ENCODE measurements at regions not wholly inside any gene's neighbourhood (a gene's known extent, or its start where the extent isn't known, plus 50 kb on each side); places are given as distances from the start of the nearest gene placed in this dataset.

DNA sequence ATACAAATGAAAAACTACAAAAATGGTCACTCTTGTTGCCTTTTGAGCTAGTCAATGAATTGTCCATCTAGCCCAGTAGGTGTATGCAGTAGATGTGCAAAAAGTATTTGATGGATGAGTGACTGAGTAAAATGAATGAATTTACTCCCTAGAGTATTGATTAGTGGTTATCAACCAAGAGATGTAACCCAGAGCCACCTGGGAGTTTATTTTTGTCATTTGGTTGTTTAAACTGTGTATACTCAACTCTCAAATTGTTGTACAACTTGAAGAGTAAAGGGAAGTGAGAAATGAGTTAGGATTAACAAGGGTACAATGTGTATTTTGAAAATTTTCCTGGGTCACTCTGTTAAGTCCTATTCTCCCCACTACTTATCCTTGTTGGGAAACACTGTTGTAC lies 124.1 kb upstream of the TMCO5A start:
- no peak overlapping the region for H3K4me3 Mint-ChIP-seq
- H3K4me1 Mint-ChIP-seq (ENCODE audit: low read depth): peaks cover 9% of the 10 kb centered on the region; the same call in 1 of the 2 replicates
- no peak overlapping the region for H3K27ac Mint-ChIP-seq
- no peaks in the 10 kb centered on the region; the same call in 1 of the 2 replicates for H3K27me3 Mint-ChIP-seq (ENCODE audit: insufficient read depth)
- TF ChIP-seq, protein P1, sequence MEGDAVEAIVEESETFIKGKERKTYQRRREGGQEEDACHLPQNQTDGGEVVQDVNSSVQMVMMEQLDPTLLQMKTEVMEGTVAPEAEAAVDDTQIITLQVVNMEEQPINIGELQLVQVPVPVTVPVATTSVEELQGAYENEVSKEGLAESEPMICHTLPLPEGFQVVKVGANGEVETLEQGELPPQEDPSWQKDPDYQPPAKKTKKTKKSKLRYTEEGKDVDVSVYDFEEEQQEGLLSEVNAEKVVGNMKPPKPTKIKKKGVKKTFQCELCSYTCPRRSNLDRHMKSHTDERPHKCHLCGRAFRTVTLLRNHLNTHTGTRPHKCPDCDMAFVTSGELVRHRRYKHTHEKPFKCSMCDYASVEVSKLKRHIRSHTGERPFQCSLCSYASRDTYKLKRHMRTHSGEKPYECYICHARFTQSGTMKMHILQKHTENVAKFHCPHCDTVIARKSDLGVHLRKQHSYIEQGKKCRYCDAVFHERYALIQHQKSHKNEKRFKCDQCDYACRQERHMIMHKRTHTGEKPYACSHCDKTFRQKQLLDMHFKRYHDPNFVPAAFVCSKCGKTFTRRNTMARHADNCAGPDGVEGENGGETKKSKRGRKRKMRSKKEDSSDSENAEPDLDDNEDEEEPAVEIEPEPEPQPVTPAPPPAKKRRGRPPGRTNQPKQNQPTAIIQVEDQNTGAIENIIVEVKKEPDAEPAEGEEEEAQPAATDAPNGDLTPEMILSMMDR (IDR thresholded peaks at IDR 0.05): no peak
- DNase-seq: no peak
- no peaks in the 10 kb centered on the region for H3K36me3 Mint-ChIP-seq (ENCODE audit: low read depth)
- H3K9me3 Mint-ChIP-seq: no peaks in the 10 kb centered on the region

DNA sequence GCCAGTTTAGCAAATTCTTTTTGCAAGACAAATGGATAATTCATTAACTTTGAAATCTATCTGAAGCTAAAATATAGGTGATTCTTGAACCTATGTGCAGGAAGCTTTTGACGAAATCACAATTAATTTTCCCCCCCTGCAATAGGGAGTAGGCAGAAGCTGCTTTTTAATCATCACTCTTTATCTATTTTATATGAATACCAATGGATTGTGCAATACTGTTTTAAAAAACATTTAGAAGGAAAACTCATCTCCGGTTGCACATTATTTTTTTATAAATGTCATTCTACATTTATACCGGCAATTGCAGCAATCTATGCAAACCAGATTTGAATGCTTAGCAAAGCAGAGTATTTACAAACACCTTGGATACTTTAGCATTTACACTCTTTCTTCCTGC lies 121.1 kb upstream of the TMCO5A start:
- Mint-ChIP-seq H3K4me1 (ENCODE audit: low read depth) (peaks cover 9% of the 10 kb centered on the region; the same call in 1 of the 2 replicates), H3K36me3 (ENCODE audit: low read depth) (no peaks in the 10 kb centered on the region), H3K4me3 (no peak overlapping the region), H3K27ac (no peak overlapping the region), H3K9me3 (no peaks in the 10 kb centered on the region), H3K27me3 (ENCODE audit: insufficient read depth) (no peaks in the 10 kb centered on the region; the same call in 1 of the 2 replicates)
- no peak for DNase-seq
- TF ChIP-seq, protein P1 (IDR thresholded peaks at IDR 0.05): no peak

DNA sequence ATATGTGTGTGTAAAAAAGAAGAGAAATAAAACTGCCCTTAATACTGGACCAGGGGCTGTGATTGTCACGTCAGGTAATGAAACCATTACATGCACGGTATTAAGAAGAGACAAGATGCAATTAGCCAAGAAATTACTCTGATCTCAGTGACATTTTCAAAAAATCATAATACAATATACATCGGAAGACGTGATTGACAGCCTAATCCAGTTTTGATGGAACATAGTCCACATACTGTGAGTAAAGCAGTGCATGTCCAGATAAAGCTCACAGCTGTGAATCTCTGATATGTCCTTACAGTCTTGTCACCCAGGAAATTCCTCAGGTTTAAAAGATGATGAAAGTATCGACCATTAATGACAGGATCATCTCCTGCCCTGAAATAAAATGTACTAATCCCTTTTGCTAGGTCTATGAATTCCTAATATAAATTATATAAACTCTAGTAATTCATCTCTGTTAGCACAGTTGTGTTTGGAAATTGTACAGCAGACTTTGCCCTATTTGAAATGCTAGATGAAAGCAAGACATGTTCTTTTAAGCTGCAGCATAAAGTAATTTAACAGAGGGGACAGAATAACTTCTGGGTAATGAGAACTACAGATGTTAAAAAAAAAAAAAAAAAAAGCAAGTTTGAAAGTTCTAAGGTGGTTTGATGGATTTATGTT lies 119.5 kb upstream of the TMCO5A start:
- TF ChIP-seq, protein P1 (IDR thresholded peaks at IDR 0.05): no peak
- Mint-ChIP-seq H3K9me3 (no peaks in the 10 kb centered on the region), H3K36me3 (ENCODE audit: low read depth) (no peaks in the 10 kb centered on the region), H3K27ac (no peak overlapping the region), H3K27me3 (ENCODE audit: insufficient read depth) (no peaks in the 10 kb centered on the region), H3K4me1 (ENCODE audit: low read depth) (peaks cover 20% of the 10 kb centered on the region), H3K4me3 (no peak overlapping the region)
- DNase-seq: no peak

DNA sequence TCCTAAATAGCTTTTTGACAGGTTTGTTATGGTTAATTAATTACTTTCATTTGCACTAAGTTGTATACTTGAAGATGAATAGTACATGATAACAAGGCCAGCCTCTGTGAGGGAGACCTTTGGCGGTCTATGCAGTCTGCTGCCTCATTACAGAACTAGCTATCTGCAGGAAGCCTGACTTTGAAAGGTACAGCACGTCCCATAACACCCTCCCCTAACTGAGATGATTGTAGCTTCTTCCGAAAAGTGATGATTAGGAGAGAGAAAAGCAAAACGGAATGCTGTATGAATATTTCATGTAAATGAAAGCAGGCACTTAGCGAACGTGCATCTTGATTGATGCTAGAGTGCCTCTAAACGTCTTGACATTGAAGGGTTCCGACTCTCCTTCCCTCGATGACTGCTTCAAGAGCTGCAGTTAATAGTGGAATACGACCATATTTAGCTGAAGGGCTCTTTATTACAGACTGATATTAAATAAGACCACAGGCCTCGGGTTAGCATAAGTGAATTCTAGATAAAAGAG lies 116.2 kb upstream of the TMCO5A start:
- H3K9me3 Mint-ChIP-seq: no peaks in the 10 kb centered on the region
- H3K4me3 Mint-ChIP-seq: no peak overlapping the region
- peaks cover 19% of the 10 kb centered on the region for H3K4me1 Mint-ChIP-seq (ENCODE audit: low read depth)
- DNase-seq: no peak
- TF ChIP-seq, protein P1 (IDR thresholded peaks at IDR 0.05): no peak
- H3K27me3 Mint-ChIP-seq (ENCODE audit: insufficient read depth): no peaks in the 10 kb centered on the region; the same call in 1 of the 2 replicates
- H3K36me3 Mint-ChIP-seq (ENCODE audit: low read depth): no peaks in the 10 kb centered on the region
- no peak overlapping the region for H3K27ac Mint-ChIP-seq

DNA sequence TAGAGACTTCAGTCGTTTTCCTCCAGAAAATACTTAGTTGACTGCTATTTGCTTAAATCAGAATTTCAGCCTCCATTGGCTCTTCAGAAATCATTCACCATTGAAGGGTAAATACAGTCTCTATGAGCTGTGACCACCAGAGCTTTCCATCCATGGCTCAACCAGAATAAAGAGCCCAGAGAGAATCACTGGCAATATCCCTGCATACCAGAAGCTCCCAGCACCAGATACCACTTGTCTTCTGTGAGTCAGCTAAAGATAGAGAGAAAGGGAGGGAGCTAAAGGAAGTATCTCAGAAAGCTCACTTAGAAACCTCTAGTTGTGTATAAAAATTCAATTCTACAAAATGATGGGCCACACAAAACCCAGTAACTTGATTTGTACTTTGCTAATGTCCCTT lies 115.2 kb upstream of the TMCO5A start:
- H3K4me3 Mint-ChIP-seq: no peak overlapping the region

More for the DNA sequence above, 115.2 kb upstream of the TMCO5A start:
- H3K27me3 Mint-ChIP-seq (ENCODE audit: insufficient read depth): no peaks in the 10 kb centered on the region; the same call in 1 of the 2 replicates
- TF ChIP-seq, protein P1 (IDR thresholded peaks at IDR 0.05): no peak
- peak; percentile 14 for DNase-seq
- no peaks in the 10 kb centered on the region for H3K9me3 Mint-ChIP-seq
- H3K27ac Mint-ChIP-seq: peak overlapping the region; percentile 44
- H3K36me3 Mint-ChIP-seq (ENCODE audit: low read depth): no peaks in the 10 kb centered on the region
- peaks cover 19% of the 10 kb centered on the region for H3K4me1 Mint-ChIP-seq (ENCODE audit: low read depth)

Data from HFFc6 (cell line).